Body of pancreas (tissue), 4 donors: ENCODE measurements at regions not wholly inside any gene's neighbourhood (a gene's known extent, or its start where the extent isn't known, plus 50 kb on each side); places are given as distances from the start of the nearest gene placed in this dataset.

Source experiments
- ATAC-seq: fragments of 150-250 bp; one replicate; pipeline ENCODE4 v1.9.1; 2016
- DNase-seq, 4 donors: peaks; one replicate each; pipeline ENCODE4 v3.0.0-alpha.2; 2019
- H3K27ac ChIP-seq, 4 donors: fragments of 200-600 bp; sonication (generic); 1 replicate in 3 of 4; 2 replicates in 1 of 4; pipeline versions ENCODE4 v1.5.1 to v1.6.1; 2016 to 2019; ENCODE audit warnings: mild to moderate bottlenecking in 1 of 4, mixed read lengths in 1 of 4, moderate library complexity in 1 of 4
- H3K27me3 ChIP-seq, 2 donors: fragments of 200-600 bp; sonication (generic); one replicate each; pipeline ENCODE4 v1.6.0; 2016; ENCODE audit warnings: mild to moderate bottlenecking in 1 of 2
- H3K36me3 ChIP-seq, 2 donors: fragments of 200-600 bp; sonication (generic); replicated peaks in 1 of 2; 2 replicates each; pipeline ENCODE4 v1.5.1; 2016; ENCODE audit warnings: low read depth in 2 of 2; ENCODE audit not compliant: insufficient read depth in 1 of 2
- H3K4me1 ChIP-seq: fragments of 200-600 bp; sonication (generic); one replicate; pipeline ENCODE4 v1.6.0; 2016
- H3K4me3 ChIP-seq, 2 donors: fragments of 200-600 bp; sonication (generic); 1 replicate in 1 of 2; 2 replicates in 1 of 2; pipeline ENCODE4 v1.5.1; 2016 to 2019
- H3K9me3 ChIP-seq, 3 donors: fragments of 200-600 bp; sonication (generic); 1 replicate in 2 of 3; 2 replicates in 1 of 3; pipeline ENCODE4 v1.5.1; 2016
- CTCF ChIP-seq, 7 experiments: fragments of 450-650 bp in 4 of 7; fragments of 200-600 bp in 3 of 7; sonication (generic) in 3 of 7; IDR thresholded peaks; one replicate each; pipeline ENCODE4 v1.5.1; 2016 to 2019; ENCODE audit warnings: antibody characterized with exemption in 7 of 7
- POLR2A ChIP-seq, 3 donors: fragments of 450-650 bp; IDR thresholded peaks; one replicate each; pipeline ENCODE4 v1.6.1; 2016; ENCODE audit warnings: antibody characterized with exemption in 3 of 3, mild to moderate bottlenecking in 2 of 3
- WGBS, 2 donors: methylation state at CpG; one replicate each; pipeline ENCODE4 v1.1.5; 2017; 5-methylcytosine and 5-hydroxymethylcytosine counted together
- intact Hi-C: fragments of 100-400 bp; cut with DNase I; formaldehyde crosslinking; loops from one replicate; pipeline ENCODE4 v1.15.1; 2023

GRCh38 chr21:22754746-22755145 lies 1756.5 kb downstream of the NCAM2 start:
- 56 to 67% methylated on average over 1 of the region's 1 CpG for WGBS, 2 donors
- Histone ChIP-seq H3K4me1 (no peaks in the 10 kb centered on the region), H3K4me3 (no peak overlapping the region), H3K27me3 (no peaks in the 10 kb centered on the region), H3K36me3 (no peaks in the 10 kb centered on the region), H3K27ac (no peak overlapping the region), H3K9me3 (no peaks in the 10 kb centered on the region)
- no peak for ATAC-seq
- intact Hi-C loops, result no loop called here
- no peak for DNase-seq
- TF ChIP-seq POLR2A (IDR thresholded peaks at IDR 0.05), result no peak
- TF ChIP-seq CTCF (IDR thresholded peaks at IDR 0.05), result no peak

- TF ChIP-seq POLR2A (IDR thresholded peaks at IDR 0.05) (no peak), CTCF (IDR thresholded peaks at IDR 0.05) (no peak)
- 55 to 79% methylated on average over 1 of the region's 1 CpG for WGBS, 2 donors
- no peak for ATAC-seq
Measured at GRCh38 chr21:22758478-22758877, 1760.3 kb downstream of the NCAM2 start.

GRCh38 chr21:22762463-22762862 lies 1764.3 kb downstream of the NCAM2 start:
- intact Hi-C loops, result no loop called here
- Histone ChIP-seq H3K27ac (no peak overlapping the region), H3K27me3 (no peaks in the 10 kb centered on the region), H3K36me3 (no peaks in the 10 kb centered on the region), H3K4me3 (no peak overlapping the region), H3K9me3 (no peaks in the 10 kb centered on the region), H3K4me1 (no peaks in the 10 kb centered on the region)
- DNase-seq (no peak), ATAC-seq (no peak)
- TF ChIP-seq CTCF (IDR thresholded peaks at IDR 0.05), result no peak
- no peak for TF ChIP-seq POLR2A (IDR thresholded peaks at IDR 0.05)
- WGBS, 2 donors, result 70 to 72% methylated on average over 2 of the region's 2 CpGs

More at GRCh38 chr21:22758478-22758877, 1760.3 kb downstream of the NCAM2 start:
- Histone ChIP-seq H3K27me3 (no peaks in the 10 kb centered on the region), H3K27ac (no peak overlapping the region), H3K4me1 (no peaks in the 10 kb centered on the region), H3K36me3 (no peaks in the 10 kb centered on the region), H3K9me3 (no peaks in the 10 kb centered on the region), H3K4me3 (no peak overlapping the region)
- no peak for DNase-seq
- intact Hi-C loops, result no loop called here

- WGBS, 2 donors, result 26 to 34% methylated on average over 3 of the region's 3 CpGs
- no peaks in the 10 kb centered on the region for H3K27me3 ChIP-seq
- no peak for DNase-seq
- no peak for TF ChIP-seq CTCF (IDR thresholded peaks at IDR 0.05)
- TF ChIP-seq POLR2A (IDR thresholded peaks at IDR 0.05), result no peak
- intact Hi-C loops, result no loop called here
- H3K4me3 ChIP-seq, result no peak overlapping the region
- ATAC-seq, result no peak
- no peaks in the 10 kb centered on the region for H3K9me3 ChIP-seq
- H3K36me3 ChIP-seq, result no peaks in the 10 kb centered on the region
- H3K4me1 ChIP-seq, result no peaks in the 10 kb centered on the region
- no peak overlapping the region for H3K27ac ChIP-seq
Measured at GRCh38 chr21:22763442-22763841, 1765.2 kb downstream of the NCAM2 start.

- no peak for ATAC-seq
- no peak for DNase-seq
- no peaks in the 10 kb centered on the region for H3K36me3 ChIP-seq
- TF ChIP-seq CTCF (IDR thresholded peaks at IDR 0.05), result no peak
- no peaks in the 10 kb centered on the region for H3K27me3 ChIP-seq
- no peak overlapping the region for H3K27ac ChIP-seq
- H3K4me1 ChIP-seq, result no peaks in the 10 kb centered on the region
- WGBS, 2 donors, result 34 to 57% methylated on average over 3 of the region's 3 CpGs
- no peaks in the 10 kb centered on the region for H3K9me3 ChIP-seq
- intact Hi-C loops, result no loop called here
- H3K4me3 ChIP-seq, result no peak overlapping the region
Measured at GRCh38 chr21:22764222-22764621, 1766.0 kb downstream of the NCAM2 start.
